ENCODE measurements at regions not wholly inside any gene's neighbourhood (a gene's known extent, or its start where the extent isn't known, plus 50 kb on each side); places are given as distances from the start of the nearest gene placed in this dataset.

DNA sequence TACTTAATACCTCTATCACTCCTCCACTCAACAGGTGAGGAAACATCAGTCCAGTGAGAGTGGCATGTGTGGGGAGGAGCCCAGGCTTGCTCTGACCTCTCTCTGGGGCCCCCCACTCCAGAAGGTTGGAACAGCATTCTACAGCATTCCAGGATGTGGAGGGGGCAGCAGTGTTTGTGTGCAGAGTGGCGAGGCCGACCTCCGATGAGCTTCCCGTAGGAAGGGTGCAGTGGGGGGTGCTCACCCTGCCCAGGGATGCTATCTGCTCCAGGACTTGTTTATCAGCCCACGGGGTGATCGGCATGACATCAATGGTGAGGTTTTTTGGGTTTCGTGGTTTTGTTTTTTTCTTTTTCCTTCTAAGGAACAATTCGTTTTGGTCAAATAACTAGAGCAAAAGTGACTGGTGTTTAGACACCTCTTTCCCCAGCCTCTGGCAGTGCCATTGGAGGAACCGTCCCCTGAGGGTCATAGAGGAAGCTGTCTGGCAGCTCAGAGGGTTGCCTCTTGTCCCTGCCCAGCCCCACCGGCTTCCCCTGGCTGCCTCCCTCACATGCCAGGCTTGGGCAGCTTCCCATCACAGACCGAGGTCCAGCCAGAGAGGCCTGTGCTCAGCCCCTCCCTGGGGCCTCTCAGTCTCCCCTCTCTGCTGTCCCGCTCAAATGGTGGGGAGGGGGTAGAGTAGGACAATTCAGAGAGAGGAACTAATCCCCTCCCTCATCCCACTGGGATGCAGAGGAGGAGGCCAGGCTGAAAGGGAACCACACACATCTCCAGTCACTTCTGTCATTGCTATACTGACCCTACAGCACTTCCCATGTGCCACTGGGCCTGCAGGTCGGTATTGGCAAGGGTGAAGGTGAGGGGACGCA, 96.5 kb downstream of the ZFP36L2 start:
- Histone ChIP-seq H3K27me3 (ENCODE audit: control insufficient read depth, insufficient read depth, low read length) (no peaks in the 10 kb centered on the region), H3K4me3 (ENCODE audit: low read length) (no peak overlapping the region), H3K9me3 (ENCODE audit: control insufficient read depth, low read depth, low read length) (peaks cover 5% of the 10 kb centered on the region), H3K36me3 (ENCODE audit: control insufficient read depth, insufficient read depth, low read length) (no peaks in the 10 kb centered on the region), H3K4me1 (ENCODE audit: control insufficient read depth, insufficient read depth, low read length) (peaks cover 52% of the 10 kb centered on the region), H3K27ac (ENCODE audit: low read length) (peak overlapping the region; percentile 82)
- WGBS (ENCODE audit: insufficient coverage, low lambda C conversion rate): no CpG with 5 or more reads among the region's 14 CpGs
- DNase-seq: peak in 1 of 2 donors; percentile 24

DNA sequence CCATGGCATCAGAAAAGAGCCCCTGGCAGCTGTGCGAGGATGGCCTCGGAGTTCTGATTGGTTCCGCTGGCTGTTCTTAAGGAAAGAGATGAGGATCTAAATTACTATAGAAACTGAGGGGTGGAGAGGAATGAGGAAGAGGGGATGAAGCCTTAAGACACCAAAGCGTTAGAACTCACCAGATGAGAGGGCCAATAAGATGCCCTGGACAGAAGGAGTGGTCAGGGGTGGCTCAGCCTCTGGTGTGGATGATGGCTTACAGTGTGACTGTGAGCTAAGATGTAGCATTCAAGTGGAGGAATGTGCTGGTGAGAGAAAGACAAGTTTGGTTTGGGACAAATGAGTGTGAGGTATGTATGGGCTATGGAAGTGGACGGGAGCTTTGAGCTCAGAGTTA, 97.8 kb downstream of the ZFP36L2 start:
- Histone ChIP-seq H3K27me3 (ENCODE audit: control insufficient read depth, insufficient read depth, low read length) (no peaks in the 10 kb centered on the region), H3K36me3 (ENCODE audit: control insufficient read depth, insufficient read depth, low read length) (no peaks in the 10 kb centered on the region), H3K4me3 (ENCODE audit: low read length) (no peak overlapping the region), H3K9me3 (ENCODE audit: control insufficient read depth, low read depth, low read length) (peaks cover 5% of the 10 kb centered on the region), H3K4me1 (ENCODE audit: control insufficient read depth, insufficient read depth, low read length) (peaks cover 48% of the 10 kb centered on the region), H3K27ac (ENCODE audit: low read length) (no peak overlapping the region)
- WGBS (ENCODE audit: insufficient coverage, low lambda C conversion rate): no CpG with 5 or more reads among the region's 5 CpGs
- no peak for DNase-seq

DNA sequence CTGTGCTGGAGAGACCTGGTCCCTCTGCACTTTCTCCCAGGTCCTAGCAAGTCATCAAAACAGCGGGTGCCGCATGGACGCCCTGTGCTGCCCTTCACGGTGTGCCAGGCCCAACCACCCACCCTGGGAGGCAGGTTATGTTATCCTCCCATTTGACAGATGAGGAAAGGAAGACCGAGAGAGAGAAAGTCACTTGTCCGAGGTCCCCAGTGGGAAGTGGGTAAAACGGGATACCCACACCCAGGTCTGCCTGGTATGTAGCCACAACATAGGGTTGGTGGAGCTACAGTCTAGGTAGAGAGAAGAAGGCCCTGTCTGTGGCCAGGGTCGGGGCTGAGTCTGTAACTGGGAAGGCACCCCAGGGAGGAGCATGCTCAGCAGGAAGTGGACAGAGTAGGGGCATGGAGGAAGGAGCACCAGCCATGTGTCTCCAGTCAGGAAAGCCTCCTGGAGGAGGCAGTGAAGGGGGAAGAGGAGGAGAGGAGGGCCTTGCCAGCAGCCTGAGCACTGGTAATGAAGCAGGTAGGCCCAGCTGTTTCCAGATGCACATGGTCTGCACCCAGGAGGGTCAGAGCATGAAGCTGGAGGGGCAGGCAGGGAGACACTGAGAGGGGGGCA, 98.4 kb downstream of the ZFP36L2 start:
- H3K36me3 ChIP-seq (ENCODE audit: control insufficient read depth, insufficient read depth, low read length): no peaks in the 10 kb centered on the region
- H3K4me3 ChIP-seq (ENCODE audit: low read length): no peak overlapping the region
- peaks cover 43% of the 10 kb centered on the region for H3K4me1 ChIP-seq (ENCODE audit: control insufficient read depth, insufficient read depth, low read length)
- H3K9me3 ChIP-seq (ENCODE audit: control insufficient read depth, low read depth, low read length): peaks cover 5% of the 10 kb centered on the region
- 60% methylated on average over 1 of the region's 8 CpGs for WGBS (ENCODE audit: insufficient coverage, low lambda C conversion rate)
- H3K27me3 ChIP-seq (ENCODE audit: control insufficient read depth, insufficient read depth, low read length): no peaks in the 10 kb centered on the region
- no peak overlapping the region for H3K27ac ChIP-seq (ENCODE audit: low read length)
- DNase-seq: no peak

DNA sequence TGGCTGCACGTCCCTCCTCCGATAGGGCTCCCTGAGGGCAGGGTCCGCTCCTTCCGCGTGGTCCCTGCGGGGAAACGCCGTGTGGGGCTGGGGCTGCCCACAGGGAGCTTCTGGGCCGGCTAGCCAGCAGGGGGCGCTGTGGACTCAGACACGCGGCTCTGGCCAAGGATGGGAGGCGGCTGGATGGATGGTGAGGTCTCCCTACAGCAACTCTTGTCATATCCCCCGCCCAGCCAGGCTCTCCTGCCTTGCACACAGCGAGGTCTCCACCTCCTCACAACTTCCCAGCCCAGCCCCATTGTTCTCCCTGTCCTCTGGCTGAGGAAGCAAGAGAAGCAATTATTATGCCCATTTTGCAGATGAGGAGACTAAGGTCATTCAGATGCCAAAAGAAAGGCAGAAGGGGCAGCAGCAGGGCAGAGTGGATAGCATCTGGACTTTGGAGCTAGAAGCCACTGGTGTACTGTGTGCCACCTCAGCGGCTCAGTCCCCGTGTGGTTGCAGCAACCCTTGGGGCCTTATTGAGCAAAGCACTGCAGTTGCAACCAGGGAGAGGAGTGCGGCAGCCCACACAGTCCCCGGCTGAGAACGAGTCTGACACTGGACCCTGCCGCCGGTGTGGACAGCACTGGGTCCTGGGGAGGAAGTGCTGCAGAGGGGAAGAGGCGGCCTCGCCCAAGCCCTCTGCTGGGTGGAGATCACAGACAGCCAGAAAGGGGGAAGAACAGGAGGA, 99.0 kb downstream of the ZFP36L2 start:
- no CpG with 5 or more reads among the region's 24 CpGs for WGBS (ENCODE audit: insufficient coverage, low lambda C conversion rate)
- Histone ChIP-seq H3K9me3 (ENCODE audit: control insufficient read depth, low read depth, low read length) (peaks cover 5% of the 10 kb centered on the region), H3K36me3 (ENCODE audit: control insufficient read depth, insufficient read depth, low read length) (no peaks in the 10 kb centered on the region), H3K4me1 (ENCODE audit: control insufficient read depth, insufficient read depth, low read length) (peaks cover 37% of the 10 kb centered on the region), H3K27me3 (ENCODE audit: control insufficient read depth, insufficient read depth, low read length) (no peaks in the 10 kb centered on the region), H3K4me3 (ENCODE audit: low read length) (no peak overlapping the region), H3K27ac (ENCODE audit: low read length) (no peak overlapping the region)
- no peak for DNase-seq

DNA sequence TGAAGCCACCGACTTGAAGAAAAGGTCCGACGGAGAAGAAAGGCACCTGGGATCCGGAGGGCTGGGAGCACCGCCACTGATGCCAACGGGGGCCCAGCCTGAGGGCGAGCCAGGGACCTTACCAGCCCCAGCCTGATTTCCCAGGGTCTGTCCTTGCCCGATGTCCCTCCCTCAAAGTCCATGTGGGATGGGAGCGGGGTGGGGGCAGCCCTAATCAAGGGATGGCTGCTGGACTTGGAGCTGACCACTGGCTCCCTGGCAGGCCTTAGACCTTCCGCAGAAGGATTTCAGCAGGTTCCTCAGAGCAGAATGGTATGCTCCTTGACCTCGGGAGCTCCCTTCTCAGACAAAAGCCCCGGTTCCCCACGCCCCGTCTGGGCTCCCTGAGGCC, 99.6 kb downstream of the ZFP36L2 start:
- Histone ChIP-seq H3K4me3 (ENCODE audit: low read length) (no peak overlapping the region), H3K27ac (ENCODE audit: low read length) (no peak overlapping the region), H3K27me3 (ENCODE audit: control insufficient read depth, insufficient read depth, low read length) (no peaks in the 10 kb centered on the region), H3K9me3 (ENCODE audit: control insufficient read depth, low read depth, low read length) (peaks cover 5% of the 10 kb centered on the region), H3K36me3 (ENCODE audit: control insufficient read depth, insufficient read depth, low read length) (no peaks in the 10 kb centered on the region), H3K4me1 (ENCODE audit: control insufficient read depth, insufficient read depth, low read length) (peaks cover 31% of the 10 kb centered on the region)
- WGBS (ENCODE audit: insufficient coverage, low lambda C conversion rate): no CpG with 5 or more reads among the region's 14 CpGs
- DNase-seq: no peak

DNA sequence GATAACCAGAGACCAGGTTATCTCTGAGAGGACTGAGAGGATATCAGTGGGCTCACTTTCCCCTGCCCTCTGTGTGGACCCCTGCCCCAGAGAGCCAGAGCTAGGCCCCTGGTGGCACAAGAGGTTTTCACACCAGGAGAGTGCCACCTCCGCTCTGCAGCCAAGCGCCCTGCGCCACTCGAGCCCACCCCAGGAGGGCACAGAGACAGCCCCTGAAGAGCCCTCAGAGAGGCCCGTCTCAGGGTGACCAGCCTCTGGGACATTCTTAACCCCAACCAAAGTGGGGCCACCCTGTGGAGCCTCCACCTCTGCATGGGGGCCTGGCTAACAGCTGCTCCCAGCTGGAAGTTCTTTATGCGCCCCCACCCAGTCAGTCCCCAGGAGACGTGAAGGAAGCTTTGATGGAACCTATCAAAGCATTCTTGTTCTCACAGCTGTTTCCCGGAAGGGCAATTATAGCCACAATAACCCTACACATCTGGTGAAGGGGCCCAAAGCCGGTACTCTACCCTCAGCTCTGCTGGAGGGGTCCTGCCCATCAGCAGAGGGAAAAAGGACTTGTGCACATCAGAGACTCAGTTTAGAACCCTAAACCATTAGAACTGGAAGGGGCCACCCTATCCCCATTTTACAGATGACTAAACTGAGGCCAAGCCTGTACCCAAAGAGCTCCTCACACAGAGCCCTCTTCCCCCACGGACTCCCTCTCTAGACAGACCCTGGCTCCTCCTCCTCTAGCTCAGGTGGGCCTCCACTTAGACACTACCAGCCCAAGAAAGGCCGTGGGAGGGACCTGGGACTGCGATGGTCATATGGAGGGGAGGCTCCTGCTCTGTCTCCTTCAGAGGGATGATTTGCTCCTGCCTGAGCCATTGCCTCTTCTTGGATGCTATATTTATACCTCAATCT, 101.1 kb downstream of the ZFP36L2 start:
- H3K9me3 ChIP-seq (ENCODE audit: control insufficient read depth, low read depth, low read length): peaks cover 5% of the 10 kb centered on the region
- H3K27ac ChIP-seq (ENCODE audit: low read length): no peak overlapping the region
- no peaks in the 10 kb centered on the region for H3K27me3 ChIP-seq (ENCODE audit: control insufficient read depth, insufficient read depth, low read length)
- peaks cover 17% of the 10 kb centered on the region for H3K4me1 ChIP-seq (ENCODE audit: control insufficient read depth, insufficient read depth, low read length)
- H3K4me3 ChIP-seq (ENCODE audit: low read length): no peak overlapping the region
- DNase-seq: no peak
- no CpG with 5 or more reads among the region's 12 CpGs for WGBS (ENCODE audit: insufficient coverage, low lambda C conversion rate)
- no peaks in the 10 kb centered on the region for H3K36me3 ChIP-seq (ENCODE audit: control insufficient read depth, insufficient read depth, low read length)

- no CpG with 5 or more reads among the region's 8 CpGs for WGBS (ENCODE audit: insufficient coverage, low lambda C conversion rate)
- Histone ChIP-seq H3K4me1 (ENCODE audit: control insufficient read depth, insufficient read depth, low read length) (peaks cover 11% of the 10 kb centered on the region), H3K4me3 (ENCODE audit: low read length) (no peak overlapping the region), H3K27ac (ENCODE audit: low read length) (no peak overlapping the region), H3K27me3 (ENCODE audit: control insufficient read depth, insufficient read depth, low read length) (no peaks in the 10 kb centered on the region), H3K9me3 (ENCODE audit: control insufficient read depth, low read depth, low read length) (peaks cover 5% of the 10 kb centered on the region), H3K36me3 (ENCODE audit: control insufficient read depth, insufficient read depth, low read length) (no peaks in the 10 kb centered on the region)
- no peak for DNase-seq
Observed at GRCh38 chr2:43124687-43125057, 101.7 kb downstream of the ZFP36L2 start.

GRCh38 chr2:43123981-43124686, 102.3 kb downstream of the ZFP36L2 start:
- Histone ChIP-seq H3K36me3 (ENCODE audit: control insufficient read depth, insufficient read depth, low read length) (no peaks in the 10 kb centered on the region), H3K9me3 (ENCODE audit: control insufficient read depth, low read depth, low read length) (peaks cover 5% of the 10 kb centered on the region), H3K4me1 (ENCODE audit: control insufficient read depth, insufficient read depth, low read length) (peaks cover 8% of the 10 kb centered on the region), H3K4me3 (ENCODE audit: low read length) (no peak overlapping the region), H3K27ac (ENCODE audit: low read length) (no peak overlapping the region), H3K27me3 (ENCODE audit: control insufficient read depth, insufficient read depth, low read length) (no peaks in the 10 kb centered on the region)
- WGBS (ENCODE audit: insufficient coverage, low lambda C conversion rate): no CpG with 5 or more reads among the region's 9 CpGs
- no peak for DNase-seq

DNA sequence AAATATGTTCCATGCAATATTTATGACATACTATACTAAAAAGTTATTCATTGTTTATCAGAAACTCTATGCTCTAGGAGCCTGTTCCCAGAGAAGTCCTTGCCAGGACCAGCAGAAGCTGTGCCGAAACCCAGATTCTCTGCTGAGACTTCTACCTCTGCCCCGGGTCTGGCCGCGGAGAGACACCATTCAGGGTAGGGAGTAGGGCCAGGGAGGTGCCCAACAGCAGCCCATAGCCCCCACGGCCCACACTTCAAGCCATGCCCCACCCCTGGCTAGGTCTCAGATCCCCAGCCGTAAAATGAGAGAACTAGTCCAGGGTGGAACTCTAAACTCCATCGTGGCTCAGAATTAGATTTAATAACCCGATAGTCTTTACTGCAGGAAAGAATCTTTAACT, 102.9 kb downstream of the ZFP36L2 start:
- DNase-seq: no peak
- WGBS (ENCODE audit: insufficient coverage, low lambda C conversion rate): no CpG with 5 or more reads among the region's 8 CpGs
- Histone ChIP-seq H3K36me3 (ENCODE audit: control insufficient read depth, insufficient read depth, low read length) (no peaks in the 10 kb centered on the region), H3K4me1 (ENCODE audit: control insufficient read depth, insufficient read depth, low read length) (peaks cover 8% of the 10 kb centered on the region), H3K9me3 (ENCODE audit: control insufficient read depth, low read depth, low read length) (peaks cover 10% of the 10 kb centered on the region), H3K27me3 (ENCODE audit: control insufficient read depth, insufficient read depth, low read length) (no peaks in the 10 kb centered on the region), H3K27ac (ENCODE audit: low read length) (no peak overlapping the region), H3K4me3 (ENCODE audit: low read length) (no peak overlapping the region)

Measured in large intestine (tissue), 3 donors.